ENCODE measurements at regions not wholly inside any gene's neighbourhood (a gene's known extent, or its start where the extent isn't known, plus 50 kb on each side); places are given as distances from the start of the nearest gene placed in this dataset.

DNA sequence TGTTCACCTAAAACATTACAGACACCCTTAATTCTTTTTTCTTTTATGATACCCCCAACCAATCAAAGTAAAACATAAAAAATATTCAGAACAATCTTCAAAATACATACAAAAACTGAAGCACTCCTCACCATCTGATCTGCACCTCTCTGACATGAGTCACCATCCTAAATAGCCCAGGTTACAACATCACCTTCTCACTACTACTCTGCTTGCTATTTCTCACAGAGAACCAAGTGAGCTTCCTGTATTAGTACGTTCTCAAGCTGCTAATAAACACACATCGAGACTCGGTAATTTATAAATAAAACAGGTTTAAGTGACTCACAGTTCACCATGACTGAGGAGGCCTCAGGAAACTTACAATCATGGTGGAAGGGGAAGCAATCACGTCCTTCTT is 183.5 kb downstream of the CBLN2 start:
- no peak for DNase-seq (ENCODE audit: low read depth, low spot score)

DNA sequence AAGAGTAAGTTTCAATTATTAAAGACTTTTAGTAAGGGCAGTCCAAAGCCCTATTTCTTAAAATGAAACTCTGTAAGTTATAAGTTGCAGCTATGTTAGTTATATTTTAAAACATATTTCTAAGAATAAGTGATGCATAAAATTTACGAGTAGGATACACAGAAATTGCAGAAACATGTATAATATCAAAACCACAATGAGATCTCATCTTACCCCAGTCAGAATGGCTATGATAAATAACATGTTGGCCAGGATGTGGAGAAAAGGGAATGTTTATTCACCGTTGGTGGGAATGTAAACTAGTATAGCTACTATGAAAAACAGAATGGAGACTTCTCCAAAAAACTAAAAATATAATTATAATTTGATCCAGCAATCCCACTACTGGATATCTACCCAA is 201.2 kb downstream of the CBLN2 start:
- no peak for DNase-seq (ENCODE audit: low read depth, low spot score)

DNA sequence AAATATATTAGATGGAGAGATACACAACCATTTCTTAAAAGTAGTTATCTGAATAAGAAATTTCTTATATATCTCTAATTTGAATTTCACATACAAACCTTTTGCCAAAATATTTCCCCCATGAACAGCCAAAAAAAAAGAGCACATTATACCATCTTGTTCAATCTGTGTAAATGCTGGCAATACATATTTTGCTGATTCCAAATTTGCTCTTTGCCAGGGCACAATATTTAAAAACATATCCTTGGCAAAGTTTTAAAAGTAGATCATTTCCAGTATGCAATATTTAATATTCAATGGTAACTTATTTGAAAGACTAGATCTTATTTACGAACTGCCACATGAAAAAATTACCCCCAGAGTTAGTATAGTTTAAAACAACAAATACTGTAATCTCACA is 204.2 kb downstream of the CBLN2 start:
- no peak for DNase-seq (ENCODE audit: low read depth, low spot score)

DNA sequence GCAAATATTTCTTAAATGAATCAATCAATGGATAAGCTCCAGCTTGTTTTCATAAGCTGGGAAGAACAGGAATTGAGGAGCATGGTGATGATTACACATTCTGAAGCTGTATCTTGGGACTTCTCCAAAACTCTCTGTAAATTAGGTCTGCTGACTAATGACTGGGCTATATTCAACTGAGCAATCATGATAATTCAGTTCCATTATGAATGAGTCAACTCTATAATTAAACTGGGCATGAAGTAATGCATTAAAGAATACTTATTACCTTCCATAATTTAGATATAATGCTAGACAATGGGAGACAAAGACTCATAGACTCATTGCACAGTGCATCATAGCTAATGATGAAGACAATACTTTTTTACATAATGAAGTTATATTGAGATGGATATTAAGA is 207.4 kb downstream of the CBLN2 start:
- DNase-seq (ENCODE audit: low read depth, low spot score) = no peak

DNA sequence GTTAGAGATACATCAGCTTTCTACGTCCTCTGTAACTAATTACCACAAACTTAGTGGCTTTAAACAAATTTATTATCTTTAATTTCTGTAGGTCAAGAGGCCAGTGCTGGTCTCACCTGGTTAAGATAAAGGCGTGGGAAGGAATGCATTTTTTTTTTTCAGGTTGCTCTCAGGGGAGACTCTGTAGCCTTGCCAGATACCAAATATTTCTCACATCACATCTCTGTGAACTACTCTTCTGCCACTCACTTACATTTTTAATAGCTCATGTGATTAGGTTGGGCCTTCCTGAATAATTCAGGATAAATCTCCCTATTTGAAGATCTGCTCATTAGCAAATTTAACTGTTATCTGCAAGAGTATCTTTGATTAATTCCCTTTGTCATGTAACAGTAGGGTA is 214.6 kb downstream of the CBLN2 start:
- no peak for DNase-seq (ENCODE audit: low read depth, low spot score)

DNA sequence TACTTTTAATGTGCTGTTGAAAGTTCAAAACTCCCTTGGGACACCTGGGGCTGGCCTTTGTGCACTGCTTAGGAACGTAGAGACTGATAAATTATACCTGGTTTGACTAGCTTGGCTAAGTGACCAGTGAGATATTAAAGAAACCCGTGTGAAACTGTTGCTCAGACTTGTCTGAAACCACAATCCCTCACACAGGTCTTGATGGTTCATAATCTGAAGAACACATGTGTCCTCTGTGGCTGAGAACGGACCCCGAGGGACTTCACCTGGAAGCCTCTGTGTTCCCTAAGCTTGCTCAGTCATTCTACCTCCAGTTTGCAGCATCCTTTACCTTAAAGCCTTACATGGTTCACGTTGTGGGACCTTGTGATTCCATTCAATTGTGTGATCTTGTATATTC is 218.8 kb downstream of the CBLN2 start:
- DNase-seq (ENCODE audit: low read depth, low spot score) = no peak

DNA sequence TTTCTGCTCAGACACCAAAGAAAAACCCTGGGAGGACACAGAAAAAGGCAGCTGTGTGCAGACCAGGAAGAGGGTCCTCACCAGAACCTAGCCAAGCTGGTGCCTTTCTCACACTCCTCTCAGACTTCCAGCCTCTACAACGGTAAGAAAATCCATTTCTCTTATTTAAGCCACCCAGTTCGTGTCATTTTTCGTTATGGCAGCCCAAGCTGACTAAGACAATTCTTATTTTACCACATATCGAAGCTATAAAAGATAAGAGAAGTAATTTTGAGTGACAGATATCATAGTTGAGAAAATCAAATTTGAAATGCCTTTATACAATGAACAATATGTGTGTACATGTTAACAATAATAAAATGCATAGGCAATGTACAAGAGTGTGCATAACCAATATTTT is 219.5 kb downstream of the CBLN2 start:
- no peak for DNase-seq (ENCODE audit: low read depth, low spot score)

DNA sequence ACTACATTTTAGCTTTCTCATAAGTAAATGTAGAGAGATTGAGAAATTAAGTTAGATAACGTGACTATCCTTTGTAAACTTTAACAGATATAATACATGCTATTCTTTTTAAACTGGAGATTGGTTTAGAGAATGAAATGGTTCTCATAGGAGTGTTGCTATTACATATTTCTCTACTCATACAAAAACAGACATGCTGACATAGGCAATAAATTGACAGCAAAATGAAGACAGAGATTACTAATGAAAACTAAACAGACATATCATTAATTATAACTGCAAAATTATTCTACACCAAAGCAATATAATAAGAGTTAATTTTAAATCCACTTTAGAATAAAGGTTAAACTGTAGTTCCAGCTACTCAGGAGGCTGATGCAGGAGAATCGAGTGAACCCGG is 227.6 kb downstream of the CBLN2 start:
- DNase-seq (ENCODE audit: low read depth, low spot score) = no peak

DNA sequence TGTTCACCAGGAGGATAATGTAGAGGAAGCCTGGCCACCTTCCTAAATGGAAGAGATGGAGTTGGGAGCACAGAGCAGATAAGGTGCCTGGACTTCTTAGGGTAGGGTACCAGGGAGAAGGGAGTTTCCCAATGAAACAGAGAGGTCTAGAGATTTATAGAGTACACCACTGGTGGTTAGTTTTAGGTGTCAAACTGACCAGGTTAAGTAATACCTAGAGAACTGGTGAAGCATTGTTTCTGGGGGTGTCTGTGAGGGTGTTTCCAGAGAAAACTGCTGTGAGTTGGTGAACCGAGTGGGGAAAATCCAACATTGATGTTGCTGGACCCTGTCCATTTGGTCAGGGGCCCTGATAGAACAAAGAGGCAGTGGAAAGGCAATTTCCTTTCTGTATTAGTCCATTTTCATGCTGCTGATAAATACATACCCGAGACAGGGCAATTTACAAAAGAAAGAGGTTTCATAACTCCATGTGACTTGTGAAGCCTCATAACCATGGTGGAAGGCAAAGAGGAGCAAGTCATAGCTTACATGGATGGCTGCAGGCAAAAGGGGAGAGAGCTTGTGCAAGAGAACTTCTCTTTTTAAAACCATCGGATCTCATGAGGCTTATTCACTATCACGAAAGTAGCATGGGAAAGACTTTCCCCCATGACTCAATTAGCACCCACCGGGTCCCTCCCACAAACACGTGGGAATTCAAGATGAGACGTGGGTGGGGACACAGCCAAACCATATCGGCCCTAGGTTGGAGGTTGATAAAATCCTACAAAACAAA is 260.8 kb downstream of the CBLN2 start:
- no peak for DNase-seq (ENCODE audit: low read depth, low spot score)

DNA sequence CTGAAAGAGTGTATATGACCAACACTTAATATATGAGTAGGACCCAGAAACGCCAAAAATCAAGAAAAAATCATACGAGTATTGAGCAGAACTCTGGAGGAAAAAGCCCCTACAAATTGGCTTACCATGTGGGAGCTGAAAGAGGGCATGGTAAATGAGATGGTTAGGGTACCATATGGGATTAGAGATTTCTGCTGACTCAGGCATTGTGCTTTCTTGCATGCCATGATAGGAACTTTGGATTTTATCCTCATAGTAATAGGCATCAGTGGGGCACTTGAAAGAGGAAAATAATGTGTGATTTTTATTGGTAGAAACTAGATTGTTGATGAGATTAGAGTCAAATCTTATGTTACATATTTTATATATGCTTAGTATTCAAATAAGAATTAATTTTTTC is 271.1 kb downstream of the CBLN2 start:
- DNase-seq (ENCODE audit: low read depth, low spot score) = no peak

DNA sequence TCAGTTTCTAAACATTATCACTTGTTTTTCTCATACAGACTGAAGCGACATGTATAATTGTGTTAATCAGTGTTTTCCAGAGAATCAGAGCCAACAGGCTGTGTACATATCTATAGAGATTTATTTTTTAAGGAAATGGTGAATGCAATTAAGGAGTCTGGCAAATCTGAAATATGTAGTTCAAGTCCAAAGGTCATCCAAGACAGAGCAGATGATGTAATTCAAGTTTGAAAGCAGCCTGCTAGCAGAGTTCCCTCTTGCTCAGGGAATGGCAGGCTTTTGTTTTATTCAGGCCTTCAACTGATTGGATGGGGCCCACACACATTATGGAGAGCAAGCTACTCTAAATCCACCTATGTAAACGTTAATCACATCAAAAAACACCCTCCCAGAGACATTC is 282.6 kb downstream of the CBLN2 start:
- no peak for DNase-seq (ENCODE audit: low read depth, low spot score)

DNA sequence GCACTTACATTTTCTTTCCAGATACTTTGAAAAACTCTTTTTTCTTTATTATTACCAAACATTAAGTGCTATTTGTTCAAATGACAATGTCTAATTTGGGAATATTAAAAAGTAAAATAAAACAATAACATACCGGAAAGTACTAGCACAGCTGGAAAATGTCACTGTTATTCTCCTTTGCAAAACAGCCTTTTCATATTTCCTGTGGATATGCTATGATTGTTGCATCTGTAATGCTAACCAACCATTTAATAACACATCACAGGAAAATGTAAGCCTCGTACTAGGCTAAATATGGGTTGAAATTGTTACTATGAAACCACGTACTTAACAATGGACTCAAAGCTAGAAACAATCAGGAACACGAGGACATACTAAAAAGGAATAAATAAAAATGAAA is 298.1 kb downstream of the CBLN2 start:
- no peak for DNase-seq (ENCODE audit: low read depth, low spot score)

DNA sequence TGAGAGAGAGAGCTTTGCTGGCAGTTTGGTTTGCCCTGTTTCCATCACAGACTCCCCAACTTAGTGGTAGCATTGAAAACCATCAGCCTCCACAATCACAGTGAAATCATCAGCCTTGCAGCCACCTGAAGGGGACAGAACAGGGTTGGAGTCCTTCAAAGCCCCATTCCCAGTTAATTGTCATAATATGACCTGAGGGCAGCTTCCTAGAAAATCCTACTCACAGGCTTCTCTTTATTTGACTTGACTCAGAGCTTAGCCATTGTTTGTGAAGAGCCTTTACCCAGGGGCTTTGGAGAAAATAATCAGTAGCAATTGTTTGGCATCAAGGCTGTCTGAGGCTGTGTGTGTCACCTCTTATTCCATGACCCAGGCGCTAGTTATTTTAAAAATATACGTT is 308.7 kb downstream of the CBLN2 start:
- no peak for DNase-seq (ENCODE audit: low read depth, low spot score)

DNA sequence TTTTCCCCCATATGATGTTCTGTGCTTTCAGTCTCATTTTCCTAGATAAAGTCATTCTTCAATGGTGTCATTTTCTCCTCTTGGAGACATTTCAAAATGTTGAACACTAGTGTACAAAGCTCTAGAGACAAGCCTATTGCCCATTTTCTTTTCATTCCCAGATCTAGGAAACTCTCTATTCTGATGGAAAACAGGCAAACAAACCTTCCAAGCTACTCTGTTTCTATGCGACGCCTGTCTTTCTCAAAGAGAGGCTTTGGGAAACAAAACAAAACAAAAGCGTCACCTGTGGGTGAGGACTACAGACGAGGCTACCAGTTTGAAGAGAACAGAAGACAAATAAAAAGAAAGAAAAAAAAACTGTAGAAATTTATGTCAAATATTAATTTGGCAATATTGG is 311.0 kb downstream of the CBLN2 start:
- DNase-seq (ENCODE audit: low read depth, low spot score) = no peak

DNA sequence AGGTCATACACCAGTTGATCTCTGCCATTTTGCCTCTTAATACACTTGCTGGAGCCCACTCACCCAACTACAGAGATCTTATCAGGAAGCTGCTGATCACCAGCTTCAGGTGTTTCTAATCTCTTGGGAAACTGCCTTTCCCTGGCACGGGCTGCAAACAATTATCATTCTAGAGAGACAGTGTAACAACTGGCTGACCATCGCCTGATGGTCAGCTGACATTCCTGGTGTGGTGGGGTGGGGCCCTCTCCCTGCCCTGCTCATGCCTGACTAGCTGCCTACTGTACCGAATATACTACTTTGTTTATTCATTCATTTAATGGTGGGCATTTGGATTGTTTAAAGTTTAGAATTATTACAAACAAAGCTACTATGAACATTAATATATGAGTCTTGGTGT is 311.5 kb downstream of the CBLN2 start:
- no peak for DNase-seq (ENCODE audit: low read depth, low spot score)

DNA sequence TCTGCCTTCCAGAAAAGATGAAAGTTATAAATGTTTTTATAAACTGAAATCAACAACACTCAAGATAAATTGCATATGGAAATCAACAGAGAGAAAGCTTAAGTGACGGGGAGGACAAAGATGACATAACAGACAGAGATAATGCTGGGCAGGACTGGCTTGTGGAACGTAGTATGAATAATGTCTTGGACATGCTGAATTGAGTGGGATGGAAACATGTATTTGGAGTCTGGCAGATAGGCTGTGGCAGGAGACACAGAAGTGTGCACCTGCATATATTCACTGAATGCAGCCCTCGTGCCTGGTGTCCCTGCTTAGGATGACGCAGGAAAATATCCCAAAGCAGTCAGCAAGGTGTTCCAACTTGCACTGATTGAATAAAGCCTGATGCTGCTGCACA is 318.2 kb downstream of the CBLN2 start:
- DNase-seq (ENCODE audit: low read depth, low spot score) = no peak

DNA sequence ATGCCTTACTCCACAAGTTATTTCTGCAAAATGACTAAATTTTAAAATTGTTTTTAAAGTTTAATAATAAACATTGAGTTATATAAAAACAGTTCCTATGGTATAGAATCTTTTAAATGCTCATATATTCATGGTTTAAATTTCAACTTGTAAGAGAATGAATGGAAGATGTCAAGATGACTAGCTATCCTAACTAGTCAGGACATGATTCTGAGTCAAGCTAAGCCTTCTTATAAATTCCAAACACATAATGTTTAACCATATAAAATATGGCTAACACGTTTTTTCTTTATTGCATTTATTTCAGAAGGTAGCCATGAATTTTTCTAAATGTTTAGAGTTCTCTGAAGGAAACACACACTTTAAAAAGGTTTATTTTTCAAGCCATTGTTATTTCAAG is 320.4 kb downstream of the CBLN2 start:
- no peak for DNase-seq (ENCODE audit: low read depth, low spot score)

DNA sequence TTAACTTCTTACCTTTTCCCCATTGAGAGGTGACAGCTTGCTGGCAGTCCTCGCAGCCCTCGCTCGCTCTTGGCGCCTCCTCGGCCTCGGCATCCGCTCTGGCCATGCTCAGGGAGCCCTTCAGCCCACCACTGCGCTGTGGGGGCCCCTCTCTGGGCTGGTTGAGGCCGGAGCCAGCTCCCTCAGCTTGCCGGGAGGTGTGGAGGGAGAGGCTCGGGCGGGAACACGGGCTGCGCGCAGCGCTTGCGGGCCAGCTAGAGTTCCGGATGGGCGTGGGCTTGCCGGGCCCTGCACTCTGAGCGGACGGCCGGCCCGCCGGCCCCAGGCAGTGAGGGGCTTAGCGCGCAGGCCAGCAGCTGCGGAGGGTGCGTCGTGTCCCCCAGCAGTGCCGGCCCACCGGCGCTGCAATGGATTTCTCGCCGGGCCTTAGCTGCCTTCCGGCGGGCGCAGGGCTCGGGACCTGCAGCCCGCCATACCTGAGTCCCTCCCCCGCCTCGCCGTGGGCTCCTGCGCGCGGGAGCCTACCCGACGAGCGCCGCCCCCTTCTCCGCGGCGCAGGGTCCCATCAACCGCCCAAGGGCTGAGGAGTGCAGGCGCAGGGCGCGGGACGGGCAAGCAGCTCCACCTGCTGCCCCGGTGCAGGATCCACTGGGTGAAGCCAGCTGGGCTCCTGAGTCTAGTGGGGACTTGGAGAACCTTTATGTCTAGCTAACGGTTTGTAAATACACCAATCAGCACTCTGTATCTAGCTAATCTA is 335.0 kb downstream of the CBLN2 start:
- no peak for DNase-seq (ENCODE audit: low read depth, low spot score)

DNA sequence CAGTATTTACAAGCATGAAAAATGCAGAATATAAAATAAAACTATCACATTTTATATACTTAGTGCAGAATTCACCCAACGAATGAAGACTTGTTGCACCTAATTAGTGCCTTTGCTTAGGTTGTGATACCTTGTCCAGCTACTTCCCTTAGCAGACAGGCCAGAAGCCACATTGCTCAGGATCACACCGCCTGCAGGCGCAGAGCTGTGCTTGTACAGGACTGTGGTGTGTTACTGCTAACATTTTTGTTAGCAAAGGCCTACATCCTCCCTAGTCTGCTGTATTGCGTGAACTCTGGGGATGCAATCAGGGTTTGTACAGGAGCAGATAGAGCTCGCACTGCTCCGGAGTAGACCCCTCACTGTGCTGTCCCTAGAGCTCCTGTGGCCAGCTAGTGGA is 336.9 kb downstream of the CBLN2 start:
- DNase-seq (ENCODE audit: low read depth, low spot score) = no peak

DNA sequence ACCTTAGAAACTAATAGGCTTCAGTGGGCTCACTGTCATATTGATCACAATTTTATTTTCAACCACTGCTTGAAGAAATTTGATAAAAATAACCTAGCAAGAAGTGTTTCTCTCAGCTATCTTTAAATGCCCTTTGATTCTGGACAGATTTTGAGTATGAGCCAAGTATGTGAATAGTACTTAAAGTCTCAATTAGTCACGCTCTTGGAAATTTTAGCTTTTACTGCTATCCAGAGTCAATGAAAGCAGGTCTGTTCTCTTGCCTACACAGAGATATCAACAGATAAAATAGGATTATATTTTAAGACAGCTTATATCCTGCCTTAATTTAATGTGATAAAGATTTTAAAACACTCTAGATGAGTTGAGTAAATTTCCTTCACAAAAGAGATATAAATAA is 337.3 kb downstream of the CBLN2 start:
- no peak for DNase-seq (ENCODE audit: low read depth, low spot score)

DNA sequence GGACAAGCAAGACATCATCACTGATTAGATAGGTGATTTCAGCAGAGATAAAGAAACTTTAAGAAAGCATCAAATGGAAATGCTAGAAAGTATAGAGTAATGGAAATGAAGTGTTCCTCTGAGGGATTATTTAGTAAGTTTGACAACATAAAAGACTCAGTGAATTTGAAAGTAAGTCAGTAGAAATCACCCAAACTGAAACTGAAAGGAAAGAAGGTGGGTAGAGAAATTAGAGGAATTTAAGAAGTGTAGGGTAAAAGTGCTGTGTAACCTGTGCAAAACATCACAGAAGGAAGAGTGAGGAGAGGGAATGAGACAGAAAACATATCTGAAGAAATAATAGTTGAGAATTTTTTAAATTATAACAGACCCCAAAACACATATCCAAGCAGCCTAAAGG is 343.1 kb downstream of the CBLN2 start:
- no peak for DNase-seq (ENCODE audit: low read depth, low spot score)

DNA sequence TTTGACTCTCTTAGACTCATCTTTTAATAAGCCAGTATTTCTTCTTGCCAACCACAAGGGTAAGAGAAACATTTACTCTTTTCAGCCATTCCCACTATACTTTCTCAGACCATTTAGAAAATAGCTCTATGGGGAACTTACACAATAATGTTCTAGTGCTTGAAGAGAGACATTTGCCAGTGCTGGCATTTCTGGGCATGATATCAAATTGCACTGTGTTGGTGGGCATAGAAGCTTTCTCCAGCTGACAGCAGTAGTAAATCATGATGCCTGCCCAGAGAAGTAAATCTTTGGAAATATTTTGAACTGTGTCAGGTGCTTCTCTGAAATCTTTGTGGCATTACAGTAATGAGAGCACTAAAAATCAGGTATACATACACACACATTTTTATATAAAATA is 346.6 kb downstream of the CBLN2 start:
- DNase-seq (ENCODE audit: low read depth, low spot score) = no peak

DNA sequence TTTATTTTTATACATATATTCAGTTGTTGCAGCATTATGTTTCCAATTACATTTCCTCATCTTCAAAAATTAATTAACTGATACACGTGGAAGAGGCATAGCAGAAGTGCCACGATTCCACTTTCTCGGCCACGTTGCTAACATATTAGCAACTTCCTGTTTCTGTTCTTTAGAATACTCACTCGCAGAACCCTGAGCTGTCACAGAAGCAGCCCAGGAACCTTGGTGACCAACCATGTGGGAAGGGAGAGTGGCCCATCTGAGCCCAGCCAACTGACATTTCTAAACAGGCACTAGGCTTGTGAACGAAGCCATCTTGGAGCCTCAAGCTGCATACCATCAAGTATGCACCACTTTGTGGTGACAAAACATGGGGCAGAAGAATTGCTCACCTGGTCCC is 350.1 kb downstream of the CBLN2 start:
- DNase-seq (ENCODE audit: low read depth, low spot score) = no peak

DNA sequence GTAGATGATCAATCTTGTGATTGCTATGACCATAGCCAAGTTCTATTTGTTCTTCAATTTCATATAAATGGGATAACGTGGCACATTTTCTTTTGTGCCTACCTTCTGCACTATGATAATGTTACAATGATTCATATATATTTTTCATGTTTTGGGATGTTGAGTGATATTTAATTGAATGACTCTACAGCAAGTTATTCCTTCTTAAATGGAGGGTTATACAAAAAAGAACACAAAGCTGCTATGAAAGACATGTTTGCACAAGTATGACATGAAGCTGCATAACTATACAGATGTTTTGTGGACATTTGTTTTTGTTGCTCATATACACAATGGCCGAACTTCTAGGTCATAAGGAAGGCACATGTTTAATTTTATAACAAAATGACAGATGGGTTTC is 356.2 kb downstream of the CBLN2 start:
- DNase-seq (ENCODE audit: low read depth, low spot score) = no peak

All from iPS DF 19.7 (cell line).